NCI-H1105 (cell line): ENCODE measurements at regions not wholly inside any gene's neighbourhood (a gene's known extent, or its start where the extent isn't known, plus 50 kb on each side); places are given as distances from the start of the nearest gene placed in this dataset.

Source experiments
- DNase-seq: peaks from one replicate; lab custom pipeline; 2025; lab: John Stamatoyannopoulos, UW

GRCh38 chr6:6781873-6782227 lies 193.3 kb downstream of the LY86 start:
- DNase-seq = no peak

GRCh38 chr6:6783721-6784120 lies 195.2 kb downstream of the LY86 start:
- no peak for DNase-seq

GRCh38 chr6:6784514-6785162 lies 196.1 kb downstream of the LY86 start:
- DNase-seq = no peak

- no peak for DNase-seq
Measured at GRCh38 chr6:6785163-6785521, 196.6 kb downstream of the LY86 start.

GRCh38 chr6:6788394-6789032 lies 200.0 kb downstream of the LY86 start:
- peak; percentile 7 for DNase-seq

GRCh38 chr6:6790393-6790792 lies 201.9 kb downstream of the LY86 start:
- DNase-seq = no peak

- DNase-seq = no peak
Measured at GRCh38 chr6:6790891-6791290, 202.4 kb downstream of the LY86 start.

- DNase-seq = no peak
Measured at GRCh38 chr6:6793388-6794250, 205.1 kb downstream of the LY86 start.

- no peak for DNase-seq
Measured at GRCh38 chr6:6795393-6795792, 206.9 kb downstream of the LY86 start.

- DNase-seq = no peak
Measured at GRCh38 chr6:6796818-6797217, 208.3 kb downstream of the LY86 start.

GRCh38 chr6:6798448-6798860 lies 209.9 kb downstream of the LY86 start:
- DNase-seq = no peak

- DNase-seq = no peak
Measured at GRCh38 chr6:6801005-6801335, 212.4 kb downstream of the LY86 start.

GRCh38 chr6:6801635-6802218 lies 213.2 kb downstream of the LY86 start:
- DNase-seq = no peak

- DNase-seq = no peak
Measured at GRCh38 chr6:6803180-6803977, 214.9 kb downstream of the LY86 start.

GRCh38 chr6:6804843-6805615 lies 216.5 kb downstream of the LY86 start:
- no peak for DNase-seq

- DNase-seq = no peak
Measured at GRCh38 chr6:6806844-6807518, 218.5 kb downstream of the LY86 start.

- DNase-seq = no peak
Measured at GRCh38 chr6:6808343-6808742, 219.8 kb downstream of the LY86 start.

GRCh38 chr6:6808915-6809314 lies 220.4 kb downstream of the LY86 start:
- DNase-seq = no peak

GRCh38 chr6:6810727-6811126 lies 222.2 kb downstream of the LY86 start:
- no peak for DNase-seq

- no peak for DNase-seq
Measured at GRCh38 chr6:6811128-6812009, 222.8 kb downstream of the LY86 start.
